MCF 10A (cell line): ENCODE measurements at regions not wholly inside any gene's neighbourhood (a gene's known extent, or its start where the extent isn't known, plus 50 kb on each side); places are given as distances from the start of the nearest gene placed in this dataset.

Experiments used
- BruUV-seq: library from RNA; stranded (reverse); fragments of 400-500 nt; replicated peaks from 2 replicates; lab custom pipeline; 2021; lab: Mats Ljungman, UMichigan
- CTCF ChIA-PET: fragments of 300-600 bp; sonication (Branson Sonifier 250); formaldehyde crosslinking; extraction: SDS; loops from one replicate; lab custom pipeline; 2021; ENCODE audit warnings: antibody characterized with exemption, inconsistent platforms; lab: Yijun Ruan, JAX
- POLR2A ChIA-PET: fragments of 300-600, 350-650 bp; sonication (Branson Sonifier 250); formaldehyde crosslinking; extraction: SDS; loops from one replicate; lab custom pipeline; 2020; ENCODE audit warnings: antibody characterized with exemption, inconsistent platforms; lab: Yijun Ruan, JAX
- DNase-seq: peaks from one replicate; pipeline ENCODE4 v3.0.0-alpha.2; 2018; ENCODE audit not compliant: unreplicated experiment
- H3K27ac Mint-ChIP-seq: one replicate; pipeline ENCODE4 v1.8.0; 2022; ENCODE audit warnings: mild to moderate bottlenecking, low read depth, mixed read lengths; ENCODE audit not compliant: unreplicated experiment
- H3K27me3 Mint-ChIP-seq: one replicate; pipeline ENCODE4 v1.8.0; 2022; ENCODE audit warnings: mixed read lengths; ENCODE audit not compliant: insufficient read depth, unreplicated experiment
- H3K36me3 Mint-ChIP-seq: one replicate; pipeline ENCODE4 v1.8.0; 2022; ENCODE audit warnings: mild to moderate bottlenecking, moderate library complexity, mixed read lengths; ENCODE audit not compliant: insufficient read depth, unreplicated experiment
- H3K4me1 Mint-ChIP-seq: one replicate; pipeline ENCODE4 v1.8.0; 2022; ENCODE audit warnings: mixed read lengths; ENCODE audit not compliant: insufficient read depth, unreplicated experiment
- H3K4me3 Mint-ChIP-seq: one replicate; pipeline ENCODE4 v1.8.0; 2022; ENCODE audit warnings: mild to moderate bottlenecking, moderate library complexity, mixed read lengths; ENCODE audit not compliant: unreplicated experiment
- H3K9me3 Mint-ChIP-seq: one replicate; pipeline ENCODE4 v1.8.0; 2022; ENCODE audit warnings: mixed read lengths; ENCODE audit not compliant: unreplicated experiment
- intact Hi-C: fragments of 100-400 bp; cut with micrococcal nuclease; formaldehyde crosslinking; loops from 2 replicates; pipeline ENCODE4 v1.14.1; 2022
- TF ChIP-seq, protein P1 (sequence below): fragments of 200-600 bp; IDR thresholded peaks from one replicate; pipeline ENCODE4 v1.8.0; 2022; ENCODE audit warnings: antibody characterized with exemption, mild to moderate bottlenecking; ENCODE audit not compliant: unreplicated experiment

DNA sequence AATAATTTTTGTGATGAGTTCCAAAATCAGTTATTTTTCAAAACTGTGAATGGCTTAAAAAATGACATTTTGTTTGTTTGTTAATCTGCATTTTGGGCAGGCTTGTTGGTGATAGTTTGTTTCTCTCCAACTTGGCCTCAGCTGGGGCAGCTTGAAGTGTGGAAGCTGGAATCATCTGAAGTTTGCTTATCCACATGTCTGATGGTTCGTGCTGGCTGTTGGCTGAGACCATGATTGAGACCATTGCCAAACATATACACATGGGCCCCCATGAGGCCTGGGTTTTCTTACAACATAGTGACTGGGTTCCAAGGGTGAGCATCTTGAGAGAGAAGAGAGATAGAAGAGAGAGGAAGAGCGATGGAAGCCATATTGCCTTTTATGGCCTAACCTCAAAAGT lies 201.2 kb downstream of the NDFIP2 start:
- CTCF ChIA-PET: no interaction called here

GRCh38 chr13:79681069-79681468 lies 200.1 kb downstream of the NDFIP2 start:
- POLR2A ChIA-PET: interaction anchor here (0.9 kb wide), 1 partner anchor 33 kb away, joined by 4 read pairs; no protein-coding TSS in a partner anchor
- CTCF ChIA-PET: interaction anchor here (1.1 to 3.5 kb wide), 4 partner anchors 11 to 660 kb away, joined by 3 to 28 read pairs (median 14); partner anchors contain the start of gene SPRY2
- Mint-ChIP-seq H3K36me3 (no peaks in the 10 kb centered on the region), H3K9me3 (peaks cover 15% of the 10 kb centered on the region), H3K27me3 (no peaks in the 10 kb centered on the region), H3K4me1 (peaks cover 14% of the 10 kb centered on the region), H3K27ac (no peak overlapping the region), H3K4me3 (no peak overlapping the region)
- no TSS peak for BruUV-seq
- peak; percentile 42 for DNase-seq
- intact Hi-C loops: no loop called here
- TF ChIP-seq, protein P1, sequence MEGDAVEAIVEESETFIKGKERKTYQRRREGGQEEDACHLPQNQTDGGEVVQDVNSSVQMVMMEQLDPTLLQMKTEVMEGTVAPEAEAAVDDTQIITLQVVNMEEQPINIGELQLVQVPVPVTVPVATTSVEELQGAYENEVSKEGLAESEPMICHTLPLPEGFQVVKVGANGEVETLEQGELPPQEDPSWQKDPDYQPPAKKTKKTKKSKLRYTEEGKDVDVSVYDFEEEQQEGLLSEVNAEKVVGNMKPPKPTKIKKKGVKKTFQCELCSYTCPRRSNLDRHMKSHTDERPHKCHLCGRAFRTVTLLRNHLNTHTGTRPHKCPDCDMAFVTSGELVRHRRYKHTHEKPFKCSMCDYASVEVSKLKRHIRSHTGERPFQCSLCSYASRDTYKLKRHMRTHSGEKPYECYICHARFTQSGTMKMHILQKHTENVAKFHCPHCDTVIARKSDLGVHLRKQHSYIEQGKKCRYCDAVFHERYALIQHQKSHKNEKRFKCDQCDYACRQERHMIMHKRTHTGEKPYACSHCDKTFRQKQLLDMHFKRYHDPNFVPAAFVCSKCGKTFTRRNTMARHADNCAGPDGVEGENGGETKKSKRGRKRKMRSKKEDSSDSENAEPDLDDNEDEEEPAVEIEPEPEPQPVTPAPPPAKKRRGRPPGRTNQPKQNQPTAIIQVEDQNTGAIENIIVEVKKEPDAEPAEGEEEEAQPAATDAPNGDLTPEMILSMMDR: no peak

More for the DNA sequence above, 201.2 kb downstream of the NDFIP2 start:
- POLR2A ChIA-PET: no interaction called here
- BruUV-seq: no TSS peak
- H3K27me3 Mint-ChIP-seq: no peaks in the 10 kb centered on the region
- H3K4me1 Mint-ChIP-seq: peaks cover 14% of the 10 kb centered on the region
- TF ChIP-seq, protein P1: no peak
- no peak for DNase-seq
- no peaks in the 10 kb centered on the region for H3K36me3 Mint-ChIP-seq
- H3K27ac Mint-ChIP-seq: no peak overlapping the region
- peaks cover 15% of the 10 kb centered on the region for H3K9me3 Mint-ChIP-seq
- no peak overlapping the region for H3K4me3 Mint-ChIP-seq
- intact Hi-C loops: no loop called here

DNA sequence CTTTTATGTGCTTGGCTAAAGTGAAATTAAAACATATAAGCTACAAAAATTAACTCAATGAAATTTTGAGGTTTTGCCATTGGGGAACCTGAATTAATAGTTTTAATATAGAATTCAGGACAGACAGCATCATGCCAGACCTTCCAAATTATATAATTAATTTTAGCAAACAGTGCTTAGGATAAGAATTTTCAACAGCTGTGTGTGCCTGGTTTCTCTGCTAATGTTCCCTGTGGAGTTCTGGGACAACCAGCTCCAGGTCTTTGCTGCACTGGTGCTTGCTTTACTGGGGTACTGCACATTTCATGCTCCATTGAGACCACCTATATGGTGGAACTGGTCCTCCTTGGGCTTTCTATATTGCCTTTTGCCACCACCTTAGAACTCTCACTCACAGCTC lies 199.5 kb downstream of the NDFIP2 start:
- intact Hi-C loops: no loop called here
- no peak for DNase-seq
- POLR2A ChIA-PET: interaction anchor here (0.9 to 1.9 kb wide), 4 partner anchors 11 to 1337 kb away, joined by 3 to 6 read pairs (median 4); no protein-coding TSS in a partner anchor
- BruUV-seq: no TSS peak
- peaks cover 14% of the 10 kb centered on the region for H3K4me1 Mint-ChIP-seq
- H3K36me3 Mint-ChIP-seq: no peaks in the 10 kb centered on the region
- no peak overlapping the region for H3K27ac Mint-ChIP-seq
- H3K27me3 Mint-ChIP-seq: no peaks in the 10 kb centered on the region
- no peak overlapping the region for H3K4me3 Mint-ChIP-seq
- CTCF ChIA-PET: interaction anchor here (0.8 to 3.5 kb wide), 10 partner anchors 10 to 950 kb away, joined by 3 to 28 read pairs (median 4); partner anchors contain the start of gene SPRY2
- H3K9me3 Mint-ChIP-seq: peaks cover 15% of the 10 kb centered on the region
- TF ChIP-seq, protein P1: no peak

- TF ChIP-seq, protein P1: peak; percentile 81
- ChIA-PET POLR2A (interaction anchor here (0.7 to 1.9 kb wide), 6 partner anchors 10 to 1338 kb away, joined by 3 to 6 read pairs (median 3); no protein-coding TSS in a partner anchor), CTCF (interaction anchor here (0.6 to 3.5 kb wide), 37 partner anchors 9 to 1336 kb away, joined by 3 to 28 read pairs (median 3); partner anchors contain the start of gene SPRY2)
- Mint-ChIP-seq H3K4me1 (peaks cover 14% of the 10 kb centered on the region), H3K4me3 (no peak overlapping the region), H3K27ac (no peak overlapping the region), H3K36me3 (no peaks in the 10 kb centered on the region), H3K27me3 (no peaks in the 10 kb centered on the region), H3K9me3 (peaks cover 15% of the 10 kb centered on the region)
- peak; percentile 81 for DNase-seq
- intact Hi-C loops: loop anchor here (1.0 to 5.0 kb wide), 3 partner anchors 49 to 660 kb away; no protein-coding TSS in a partner anchor
- BruUV-seq: no TSS peak
Observed at GRCh38 chr13:79679334-79679733, 198.4 kb downstream of the NDFIP2 start.
